ENCODE measurements at regions not wholly inside any gene's neighbourhood (a gene's known extent, or its start where the extent isn't known, plus 50 kb on each side); places are given as distances from the start of the nearest gene placed in this dataset.

- TF ChIP-seq, protein P1, sequence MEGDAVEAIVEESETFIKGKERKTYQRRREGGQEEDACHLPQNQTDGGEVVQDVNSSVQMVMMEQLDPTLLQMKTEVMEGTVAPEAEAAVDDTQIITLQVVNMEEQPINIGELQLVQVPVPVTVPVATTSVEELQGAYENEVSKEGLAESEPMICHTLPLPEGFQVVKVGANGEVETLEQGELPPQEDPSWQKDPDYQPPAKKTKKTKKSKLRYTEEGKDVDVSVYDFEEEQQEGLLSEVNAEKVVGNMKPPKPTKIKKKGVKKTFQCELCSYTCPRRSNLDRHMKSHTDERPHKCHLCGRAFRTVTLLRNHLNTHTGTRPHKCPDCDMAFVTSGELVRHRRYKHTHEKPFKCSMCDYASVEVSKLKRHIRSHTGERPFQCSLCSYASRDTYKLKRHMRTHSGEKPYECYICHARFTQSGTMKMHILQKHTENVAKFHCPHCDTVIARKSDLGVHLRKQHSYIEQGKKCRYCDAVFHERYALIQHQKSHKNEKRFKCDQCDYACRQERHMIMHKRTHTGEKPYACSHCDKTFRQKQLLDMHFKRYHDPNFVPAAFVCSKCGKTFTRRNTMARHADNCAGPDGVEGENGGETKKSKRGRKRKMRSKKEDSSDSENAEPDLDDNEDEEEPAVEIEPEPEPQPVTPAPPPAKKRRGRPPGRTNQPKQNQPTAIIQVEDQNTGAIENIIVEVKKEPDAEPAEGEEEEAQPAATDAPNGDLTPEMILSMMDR (IDR thresholded peaks at IDR 0.05) = no peak
- TF ChIP-seq POLR2A (IDR thresholded peaks at IDR 0.05) = no peak
Observed at GRCh38 chr5:36502608-36503007, 103.8 kb upstream of the SLC1A3 start.

Data from stomach (tissue), 4 donors.